ENCODE measurements at regions not wholly inside any gene's neighbourhood (a gene's known extent, or its start where the extent isn't known, plus 50 kb on each side); places are given as distances from the start of the nearest gene placed in this dataset.
"Not testable (repeated sequence)": the region's sequence is repeated elsewhere in the genome, so short reads cannot be mapped to it uniquely, and the experiment has no call there.

DNA sequence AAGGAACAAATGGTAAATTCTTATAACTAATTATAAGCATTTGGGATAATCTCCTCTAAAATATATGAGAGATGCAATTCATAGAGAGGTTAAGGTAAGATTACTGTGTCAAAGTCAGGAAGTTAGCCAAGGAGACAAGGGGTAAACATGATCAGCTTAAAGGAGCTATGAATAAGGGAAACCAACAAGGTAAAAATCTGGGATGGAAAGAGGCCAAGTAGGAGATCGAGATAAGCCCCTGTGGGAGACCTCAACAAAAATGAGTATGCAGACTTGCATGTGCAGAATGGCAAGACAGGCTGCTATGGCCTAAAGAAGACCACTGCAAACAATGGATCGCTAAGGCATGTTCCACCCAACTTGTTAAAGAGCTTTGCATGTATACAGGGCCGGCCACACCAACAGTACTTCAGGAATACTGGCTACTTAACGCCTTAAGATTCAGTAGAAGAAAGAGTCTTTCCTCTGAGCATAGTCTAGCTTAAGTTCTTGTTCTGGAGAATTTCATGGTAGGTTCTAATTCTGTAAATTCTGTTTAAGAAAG is 738.6 kb downstream of the GALC start:
- TF ChIP-seq, protein P1, sequence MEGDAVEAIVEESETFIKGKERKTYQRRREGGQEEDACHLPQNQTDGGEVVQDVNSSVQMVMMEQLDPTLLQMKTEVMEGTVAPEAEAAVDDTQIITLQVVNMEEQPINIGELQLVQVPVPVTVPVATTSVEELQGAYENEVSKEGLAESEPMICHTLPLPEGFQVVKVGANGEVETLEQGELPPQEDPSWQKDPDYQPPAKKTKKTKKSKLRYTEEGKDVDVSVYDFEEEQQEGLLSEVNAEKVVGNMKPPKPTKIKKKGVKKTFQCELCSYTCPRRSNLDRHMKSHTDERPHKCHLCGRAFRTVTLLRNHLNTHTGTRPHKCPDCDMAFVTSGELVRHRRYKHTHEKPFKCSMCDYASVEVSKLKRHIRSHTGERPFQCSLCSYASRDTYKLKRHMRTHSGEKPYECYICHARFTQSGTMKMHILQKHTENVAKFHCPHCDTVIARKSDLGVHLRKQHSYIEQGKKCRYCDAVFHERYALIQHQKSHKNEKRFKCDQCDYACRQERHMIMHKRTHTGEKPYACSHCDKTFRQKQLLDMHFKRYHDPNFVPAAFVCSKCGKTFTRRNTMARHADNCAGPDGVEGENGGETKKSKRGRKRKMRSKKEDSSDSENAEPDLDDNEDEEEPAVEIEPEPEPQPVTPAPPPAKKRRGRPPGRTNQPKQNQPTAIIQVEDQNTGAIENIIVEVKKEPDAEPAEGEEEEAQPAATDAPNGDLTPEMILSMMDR (IDR thresholded peaks at IDR 0.05), result no peak
- peaks cover 9% of the 10 kb centered on the region for H3K9me3 ChIP-seq (ENCODE audit: control insufficient read depth, insufficient read depth, low read length)
- no peaks in the 10 kb centered on the region for H3K4me1 Mint-ChIP-seq
- no peaks in the 10 kb centered on the region for H3K4me1 ChIP-seq (ENCODE audit: control insufficient read depth, insufficient read depth, low read length)
- ATAC-seq, result no peak
- WGBS (ENCODE audit: insufficient coverage), result 80% methylated on average over 3 of the region's 4 CpGs
- no peak overlapping the region for H3K4me3 ChIP-seq (ENCODE audit: low read length)
- H3K36me3 Mint-ChIP-seq, result no peaks in the 10 kb centered on the region
- no peak overlapping the region for H3K4me3 Mint-ChIP-seq
- no peaks in the 10 kb centered on the region for H3K36me3 ChIP-seq (ENCODE audit: control insufficient read depth, insufficient read depth, low read length)
- H3K27ac Mint-ChIP-seq, result no peak overlapping the region
- no peaks in the 10 kb centered on the region for H3K27me3 ChIP-seq (ENCODE audit: control insufficient read depth, insufficient read depth, low read length)
- no peak for DNase-seq
- no peak overlapping the region for H3K27ac ChIP-seq (ENCODE audit: low read length)
- intact Hi-C loops (cut with micrococcal nuclease), result no loop called here
- peaks cover 7 to 12% of the 10 kb centered on the region in 2 donors for H3K9me3 Mint-ChIP-seq
- no peaks in the 10 kb centered on the region for H3K27me3 Mint-ChIP-seq (ENCODE audit: low read depth in 2 of 2)

DNA sequence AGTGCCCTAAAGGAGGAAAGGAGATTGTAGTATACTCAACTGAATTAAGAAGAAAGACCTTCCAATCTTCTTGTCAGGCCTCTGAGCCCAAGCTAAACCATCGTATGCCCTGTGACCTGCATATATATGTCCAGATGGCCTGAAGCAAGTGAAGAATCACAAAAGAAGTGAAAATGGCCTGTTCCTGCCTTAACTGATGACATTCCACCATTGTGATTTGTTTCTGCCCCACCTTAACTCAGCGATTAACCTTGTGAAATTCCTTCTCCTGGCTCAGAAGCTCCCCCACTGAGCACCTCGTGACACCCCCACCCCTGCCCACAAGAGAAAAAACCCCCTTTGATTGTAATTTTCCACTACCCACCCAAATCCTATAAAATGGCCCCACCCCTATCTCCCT is 739.2 kb downstream of the GALC start:
- H3K4me3 ChIP-seq (ENCODE audit: low read length); DNase-seq; H3K27ac Mint-ChIP-seq; H3K27me3 ChIP-seq (ENCODE audit: control insufficient read depth, insufficient read depth, low read length); H3K36me3 ChIP-seq (ENCODE audit: control insufficient read depth, insufficient read depth, low read length); H3K27me3 Mint-ChIP-seq (ENCODE audit: low read depth in 2 of 2); H3K4me1 ChIP-seq (ENCODE audit: control insufficient read depth, insufficient read depth, low read length); H3K36me3 Mint-ChIP-seq; H3K9me3 ChIP-seq (ENCODE audit: control insufficient read depth, insufficient read depth, low read length); H3K4me3 Mint-ChIP-seq; ATAC-seq; intact Hi-C loops (cut with micrococcal nuclease); H3K4me1 Mint-ChIP-seq; H3K27ac ChIP-seq (ENCODE audit: low read length): not testable (repeated sequence)
- WGBS (ENCODE audit: insufficient coverage), result 60% methylated on average over 3 of the region's 3 CpGs
- H3K9me3 Mint-ChIP-seq, result peaks cover 5 to 10% of the 10 kb centered on the region in 2 donors

DNA sequence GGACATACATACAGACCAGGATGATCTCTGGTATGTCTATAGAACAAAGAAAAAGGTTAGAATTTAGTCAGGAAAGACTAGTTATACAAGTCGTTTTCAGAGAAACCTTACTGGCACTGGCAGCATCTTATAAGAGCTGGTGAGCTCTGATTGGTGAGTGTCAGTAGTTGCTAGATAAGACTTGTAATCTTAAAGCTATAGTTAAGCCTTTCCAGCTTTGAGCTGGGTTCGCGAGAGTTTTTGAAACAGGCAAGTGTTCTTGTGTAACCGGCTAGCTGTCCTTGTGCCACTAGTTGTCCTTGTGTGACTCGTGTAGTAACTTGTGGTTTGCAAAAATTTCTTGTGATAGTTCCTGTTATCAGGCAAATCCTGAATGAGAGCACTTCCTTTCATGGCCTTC is 740.9 kb downstream of the GALC start:
- Mint-ChIP-seq H3K27me3 (ENCODE audit: low read depth in 2 of 2) (no peaks in the 10 kb centered on the region), H3K9me3 (peaks cover 5 to 10% of the 10 kb centered on the region in 2 donors), H3K4me3 (no peak overlapping the region), H3K4me1 (no peaks in the 10 kb centered on the region), H3K27ac (no peak overlapping the region), H3K36me3 (peaks cover 5% of the 10 kb centered on the region)
- intact Hi-C loops (cut with micrococcal nuclease), result no loop called here
- 77% methylated on average over 5 of the region's 5 CpGs for WGBS (ENCODE audit: insufficient coverage)
- no peaks in the 10 kb centered on the region for H3K36me3 ChIP-seq (ENCODE audit: control insufficient read depth, insufficient read depth, low read length)
- no peaks in the 10 kb centered on the region for H3K27me3 ChIP-seq (ENCODE audit: control insufficient read depth, insufficient read depth, low read length)
- TF ChIP-seq, protein P1 (IDR thresholded peaks at IDR 0.05), result no peak
- H3K27ac ChIP-seq (ENCODE audit: low read length), result no peak overlapping the region
- DNase-seq, result no peak
- no peak overlapping the region for H3K4me3 ChIP-seq (ENCODE audit: low read length)
- ATAC-seq, result no peak
- no peaks in the 10 kb centered on the region for H3K4me1 ChIP-seq (ENCODE audit: control insufficient read depth, insufficient read depth, low read length)
- no peaks in the 10 kb centered on the region for H3K9me3 ChIP-seq (ENCODE audit: control insufficient read depth, insufficient read depth, low read length)

DNA sequence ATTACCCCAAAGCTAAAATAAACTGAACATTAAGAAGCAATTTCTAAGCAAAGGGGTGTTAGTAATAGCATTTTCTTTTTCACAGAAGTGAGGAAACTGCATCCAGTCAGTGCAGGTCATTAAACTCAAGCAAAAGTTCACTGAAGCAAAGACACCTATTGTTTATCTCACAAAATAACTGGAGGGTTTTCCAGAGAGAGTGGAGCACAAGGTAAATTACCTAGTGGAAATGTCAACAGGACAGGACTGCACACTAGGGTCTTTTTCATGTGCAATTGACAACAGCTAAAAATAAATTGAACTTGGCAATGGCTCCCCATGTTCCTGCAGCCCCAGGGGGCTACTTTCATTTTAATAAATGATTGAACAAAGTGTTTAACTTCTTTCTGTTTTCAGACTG is 742.0 kb downstream of the GALC start:
- DNase-seq, result no peak
- TF ChIP-seq, protein P1 (IDR thresholded peaks at IDR 0.05), result no peak
- H3K36me3 Mint-ChIP-seq, result peaks cover 5% of the 10 kb centered on the region
- no peaks in the 10 kb centered on the region for H3K27me3 Mint-ChIP-seq (ENCODE audit: low read depth in 2 of 2)
- Histone ChIP-seq H3K27ac (ENCODE audit: low read length) (no peak overlapping the region), H3K27me3 (ENCODE audit: control insufficient read depth, insufficient read depth, low read length) (no peaks in the 10 kb centered on the region), H3K9me3 (ENCODE audit: control insufficient read depth, insufficient read depth, low read length) (no peaks in the 10 kb centered on the region), H3K4me3 (ENCODE audit: low read length) (no peak overlapping the region), H3K36me3 (ENCODE audit: control insufficient read depth, insufficient read depth, low read length) (no peaks in the 10 kb centered on the region), H3K4me1 (ENCODE audit: control insufficient read depth, insufficient read depth, low read length) (no peaks in the 10 kb centered on the region)
- H3K27ac Mint-ChIP-seq, result no peak overlapping the region
- intact Hi-C loops (cut with micrococcal nuclease), result no loop called here
- peaks cover 5 to 9% of the 10 kb centered on the region in 2 donors for H3K9me3 Mint-ChIP-seq
- ATAC-seq, result no peak
- H3K4me1 Mint-ChIP-seq, result no peaks in the 10 kb centered on the region
- no peak overlapping the region for H3K4me3 Mint-ChIP-seq
